Fibroblast of pulmonary artery (primary cell): ENCODE measurements at regions not wholly inside any gene's neighbourhood (a gene's known extent, or its start where the extent isn't known, plus 50 kb on each side); places are given as distances from the start of the nearest gene placed in this dataset.

Source experiments
- DNase-seq: peaks from one replicate; pipeline ENCODE4 v3.0.0-alpha.2; 2010; ENCODE audit warnings: low read depth
- H3K4me3 ChIP-seq: replicated peaks from 2 replicates; pipeline ENCODE4 v1.5.1; 2011; ENCODE audit warnings: low read depth, mild to moderate bottlenecking, control low read depth, low read length, moderate library complexity
- TF ChIP-seq, protein P1 (sequence below): IDR thresholded peaks from 2 replicates; pipeline ENCODE4 v1.5.1; 2011; ENCODE audit warnings: mild to moderate bottlenecking, control low read depth, low read length, inconsistent platforms; ENCODE audit errors: missing control alignments

DNA sequence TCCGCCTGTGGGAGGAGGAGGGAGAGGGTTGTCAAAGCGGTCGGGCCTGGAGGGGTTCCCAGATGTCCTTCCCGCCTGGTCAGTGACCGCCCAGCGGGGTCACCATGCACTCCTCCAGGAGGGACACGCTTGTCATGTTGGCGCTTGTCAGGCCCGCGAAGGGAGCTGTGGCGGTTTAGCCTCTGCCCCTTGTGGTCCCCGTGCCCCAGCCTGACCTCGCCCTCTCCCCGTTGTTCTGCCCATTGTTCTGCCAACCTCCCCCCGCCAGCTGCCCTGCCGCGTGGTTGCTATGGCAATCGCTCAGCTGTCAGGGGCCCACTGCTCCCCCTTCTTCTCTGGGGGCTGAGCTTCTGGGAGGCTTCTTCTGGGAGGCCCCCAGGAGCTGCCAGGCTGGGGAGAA lies 146.4 kb upstream of the CIBAR2 start:
- TF ChIP-seq, protein P1, sequence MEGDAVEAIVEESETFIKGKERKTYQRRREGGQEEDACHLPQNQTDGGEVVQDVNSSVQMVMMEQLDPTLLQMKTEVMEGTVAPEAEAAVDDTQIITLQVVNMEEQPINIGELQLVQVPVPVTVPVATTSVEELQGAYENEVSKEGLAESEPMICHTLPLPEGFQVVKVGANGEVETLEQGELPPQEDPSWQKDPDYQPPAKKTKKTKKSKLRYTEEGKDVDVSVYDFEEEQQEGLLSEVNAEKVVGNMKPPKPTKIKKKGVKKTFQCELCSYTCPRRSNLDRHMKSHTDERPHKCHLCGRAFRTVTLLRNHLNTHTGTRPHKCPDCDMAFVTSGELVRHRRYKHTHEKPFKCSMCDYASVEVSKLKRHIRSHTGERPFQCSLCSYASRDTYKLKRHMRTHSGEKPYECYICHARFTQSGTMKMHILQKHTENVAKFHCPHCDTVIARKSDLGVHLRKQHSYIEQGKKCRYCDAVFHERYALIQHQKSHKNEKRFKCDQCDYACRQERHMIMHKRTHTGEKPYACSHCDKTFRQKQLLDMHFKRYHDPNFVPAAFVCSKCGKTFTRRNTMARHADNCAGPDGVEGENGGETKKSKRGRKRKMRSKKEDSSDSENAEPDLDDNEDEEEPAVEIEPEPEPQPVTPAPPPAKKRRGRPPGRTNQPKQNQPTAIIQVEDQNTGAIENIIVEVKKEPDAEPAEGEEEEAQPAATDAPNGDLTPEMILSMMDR, result no peak
- no peak overlapping the region for H3K4me3 ChIP-seq
- no peak for DNase-seq

DNA sequence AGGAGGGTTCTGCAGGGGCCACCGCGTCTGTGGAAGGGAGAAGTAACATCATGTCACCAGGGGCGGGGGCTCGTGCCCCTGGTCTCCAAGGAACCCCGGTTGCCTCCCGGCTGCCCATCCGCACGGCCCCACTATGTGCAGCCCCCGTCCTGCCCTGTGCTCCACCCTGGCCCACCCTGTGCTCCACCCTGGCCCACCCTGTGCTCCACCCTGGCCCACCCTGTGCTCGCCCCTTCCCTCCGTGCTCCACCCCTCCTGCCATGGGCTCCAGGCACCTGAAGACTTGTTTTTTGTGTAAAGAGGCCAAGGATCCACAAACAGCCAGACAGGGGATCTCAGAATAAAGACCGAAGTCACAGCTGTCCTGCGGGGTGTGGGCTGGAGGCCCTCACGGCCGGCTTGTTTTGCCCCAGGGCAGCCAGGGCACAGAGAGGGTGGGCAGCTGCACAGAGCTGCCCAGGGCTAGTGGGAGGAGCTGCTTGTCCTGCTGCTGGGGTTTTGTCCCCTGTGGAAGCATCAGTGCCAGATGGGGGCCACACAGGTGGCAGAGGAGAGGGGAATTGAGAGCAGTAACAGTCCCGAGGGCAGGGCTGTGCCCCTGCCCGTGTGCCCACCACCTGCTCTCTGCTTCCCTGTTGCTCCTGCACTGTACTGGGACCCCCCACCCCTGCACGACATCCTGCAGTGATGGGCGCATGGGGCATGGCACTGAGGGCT lies 147.0 kb upstream of the CIBAR2 start:
- H3K4me3 ChIP-seq, result no peak overlapping the region
- TF ChIP-seq, protein P1, result no peak
- no peak for DNase-seq

GRCh38 chr16:85259832-85260167 lies 147.5 kb upstream of the CIBAR2 start:
- no peak for DNase-seq
- no peak overlapping the region for H3K4me3 ChIP-seq
- TF ChIP-seq, protein P1, result no peak

DNA sequence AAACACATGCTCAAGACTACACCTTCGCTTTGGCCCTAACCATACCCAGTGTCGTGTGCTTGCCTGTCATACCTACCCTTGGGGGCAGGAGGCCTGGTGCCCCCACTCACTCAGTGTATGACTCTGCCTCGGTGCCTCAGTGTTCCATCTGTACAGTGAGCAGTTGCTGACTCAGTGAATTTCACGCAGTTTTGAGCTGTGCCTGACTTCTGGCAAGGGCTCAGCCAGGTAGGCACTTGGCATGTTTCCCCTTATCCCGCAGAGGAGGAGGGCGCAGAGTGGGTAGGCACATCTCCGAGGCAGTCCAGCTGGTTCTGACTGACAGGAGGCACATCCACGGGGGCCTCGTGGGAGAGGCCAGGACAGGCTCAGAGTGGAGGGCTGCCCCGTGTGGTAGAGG lies 148.9 kb upstream of the CIBAR2 start:
- TF ChIP-seq, protein P1, result no peak
- no peak for DNase-seq
- H3K4me3 ChIP-seq, result no peak overlapping the region

DNA sequence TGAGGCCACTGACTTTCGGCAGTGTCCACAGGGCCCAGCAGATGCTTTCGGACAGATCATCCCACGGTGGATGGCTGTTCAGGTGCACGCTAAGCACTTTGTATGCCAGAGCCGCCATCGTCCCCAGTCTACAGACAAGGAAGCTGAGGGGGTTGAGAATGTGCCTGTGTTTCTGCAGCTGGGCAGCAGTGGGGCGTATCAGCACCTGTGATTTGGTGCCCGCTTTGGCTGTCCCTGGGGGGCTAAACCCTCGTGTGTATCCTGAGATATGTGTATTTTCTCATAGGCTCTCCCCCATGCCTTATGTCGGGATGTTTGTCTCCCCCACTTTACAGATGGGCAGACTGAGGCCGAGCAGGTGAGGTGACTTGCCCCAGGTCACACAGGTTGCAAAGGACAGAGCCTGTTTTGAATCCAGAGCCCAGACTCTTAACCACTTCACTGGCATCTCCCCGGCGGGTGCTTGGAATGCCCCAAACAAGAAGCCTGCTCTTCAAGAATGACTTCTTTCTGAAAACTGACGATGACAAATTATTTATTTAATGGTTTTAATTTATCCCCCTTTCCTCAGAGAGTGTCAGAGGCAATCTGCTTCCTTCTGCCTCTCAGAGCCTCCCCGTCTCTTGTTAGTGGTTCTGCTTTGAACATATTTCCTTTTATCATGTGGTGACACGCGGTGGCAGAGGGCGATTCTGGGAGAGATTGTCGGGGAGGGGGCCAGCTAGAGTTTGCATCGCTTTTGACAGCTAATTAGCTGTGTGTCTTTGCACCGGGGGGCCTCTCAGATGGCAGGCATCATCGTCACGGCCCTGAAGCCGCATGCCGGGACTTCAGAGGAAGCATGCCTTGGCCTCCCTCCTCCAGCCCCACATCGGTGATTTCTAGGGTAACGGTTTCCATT lies 149.6 kb upstream of the CIBAR2 start:
- no peak for DNase-seq
- TF ChIP-seq, protein P1, result no peak

DNA sequence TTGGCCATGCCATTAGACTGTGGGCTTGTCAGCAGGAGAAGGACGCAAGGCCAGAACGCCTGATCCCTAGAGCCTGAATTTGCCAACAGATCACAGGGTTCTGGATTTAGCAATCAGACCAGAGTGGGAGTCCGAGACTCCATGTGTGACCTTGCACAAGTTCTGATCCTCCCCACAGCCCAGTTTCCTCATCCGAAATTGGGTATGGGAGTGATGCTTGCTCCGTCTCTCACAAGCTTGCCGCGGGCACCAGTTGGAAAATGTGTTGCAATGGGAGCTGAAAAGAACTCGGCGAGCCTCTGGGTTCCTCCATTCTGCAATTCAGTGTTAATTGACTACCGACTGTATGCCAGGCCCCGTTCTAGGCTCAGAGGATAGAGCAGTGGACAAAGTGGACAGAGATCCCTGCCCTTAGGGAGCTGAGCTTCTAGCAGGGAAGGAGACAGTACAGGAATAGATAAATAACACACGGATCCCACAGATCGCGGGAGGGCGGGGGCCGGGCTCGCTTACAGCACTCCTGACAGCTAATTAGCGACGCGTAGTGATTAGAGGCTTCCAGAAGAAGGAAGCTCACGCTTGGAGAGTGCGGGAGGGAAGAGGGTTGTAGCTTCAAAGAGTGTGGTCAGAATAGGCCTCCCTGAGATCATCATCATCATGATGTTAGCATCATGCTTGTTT lies 150.4 kb upstream of the CIBAR2 start:
- DNase-seq, result no peak
- TF ChIP-seq, protein P1, result no peak
- H3K4me3 ChIP-seq, result no peak overlapping the region

More for the DNA sequence above, 149.6 kb upstream of the CIBAR2 start:
- H3K4me3 ChIP-seq, result no peak overlapping the region
